PC-9 (cell line): ENCODE measurements at regions not wholly inside any gene's neighbourhood (a gene's known extent, or its start where the extent isn't known, plus 50 kb on each side); places are given as distances from the start of the nearest gene placed in this dataset.

Source experiments
- BruUV-seq: library from RNA; stranded (reverse); fragments of 400-500 nt; replicated peaks from 2 replicates; lab custom pipeline; 2021; lab: Mats Ljungman, UMichigan
- CTCF ChIA-PET: fragments of 300-600 bp; sonication (Branson Sonifier 250); formaldehyde crosslinking; loops from one replicate; lab custom pipeline; 2022; ENCODE audit warnings: antibody characterized with exemption; lab: Charles Lee
- POLR2A ChIA-PET: fragments of 300-600 bp; sonication (Branson Sonifier 250); formaldehyde crosslinking; loops from one replicate; lab custom pipeline; 2022; ENCODE audit warnings: antibody characterized with exemption; ENCODE audit not compliant: unreplicated experiment; lab: Charles Lee
- DNase-seq, 2 experiments: peaks; one replicate each; pipeline versions ENCODE4 v3.0.0 to v3.0.0-alpha.2; 2015 to 2022; ENCODE audit warnings: mixed read lengths in 1 of 2
- H2AFZ ChIP-seq: fragments of 200-600 bp; sonication (generic); 2 replicates; pipeline ENCODE4 v1.8.1; 2017; ENCODE audit warnings: antibody characterized with exemption
- H3F3A ChIP-seq: fragments of 200-600 bp; sonication (generic); 2 replicates; pipeline ENCODE4 v1.8.1; 2017; ENCODE audit warnings: antibody characterized with exemption, mild to moderate bottlenecking, low read depth; ENCODE audit not compliant: insufficient read depth
- H3K27ac ChIP-seq: fragments of 200-600 bp; sonication (generic); 2 replicates; pipeline ENCODE4 v1.6.1; 2016; ENCODE audit warnings: mixed run types
- H3K27me3 ChIP-seq: fragments of 200-600 bp; sonication (generic); 2 replicates; pipeline ENCODE4 v1.6.1; 2016; ENCODE audit warnings: low read depth, mixed run types; ENCODE audit not compliant: insufficient read depth
- H3K36me3 ChIP-seq: fragments of 200-600 bp; sonication (generic); 2 replicates; pipeline ENCODE4 v1.6.1; 2016; ENCODE audit warnings: low read depth, mixed run types
- H3K4me1 ChIP-seq: fragments of 200-600 bp; sonication (generic); replicated peaks from 2 replicates; pipeline ENCODE4 v1.6.1; 2016; ENCODE audit warnings: mixed run types; ENCODE audit not compliant: insufficient read depth
- H3K4me2 ChIP-seq: fragments of 200-600 bp; sonication (generic); 2 replicates; pipeline ENCODE4 v1.6.1; 2017; ENCODE audit warnings: mixed run types
- H3K4me3 ChIP-seq: fragments of 200-600 bp; sonication (generic); 2 replicates; pipeline ENCODE4 v1.6.1; 2016; ENCODE audit warnings: mixed run types
- H3K79me2 ChIP-seq: fragments of 200-600 bp; sonication (generic); 2 replicates; pipeline ENCODE4 v1.6.1; 2017; ENCODE audit warnings: low read depth, mixed run types
- H3K9me2 ChIP-seq: fragments of 200-600 bp; sonication (generic); 2 replicates; pipeline ENCODE4 v1.8.1; 2017; ENCODE audit warnings: mild to moderate bottlenecking; ENCODE audit not compliant: insufficient read depth
- H3K9me3 ChIP-seq: fragments of 200-600 bp; sonication (generic); 2 replicates; pipeline ENCODE4 v1.8.1; 2016; ENCODE audit warnings: low read depth; ENCODE audit not compliant: insufficient read depth
- H4K20me1 ChIP-seq: fragments of 200-600 bp; sonication (generic); 2 replicates; pipeline ENCODE4 v1.8.1; 2017; ENCODE audit not compliant: insufficient read depth
- EZH2 ChIP-seq: fragments of 200-600 bp; sonication (generic); IDR thresholded peaks from 2 replicates; pipeline ENCODE4 v1.8.0; 2017; ENCODE audit warnings: antibody characterized with exemption, low read depth
- intact Hi-C: fragments of 100-400 bp; cut with micrococcal nuclease; formaldehyde crosslinking; loops from one replicate; pipeline ENCODE4 v1.10.0; 2022; ENCODE audit not compliant: unreplicated experiment
- TF ChIP-seq, protein P1 (sequence below): fragments of 200-600 bp; sonication (generic); conservative IDR thresholded peaks from 2 replicates; pipeline ENCODE4 v1.6.1; 2017; ENCODE audit warnings: mixed run types, antibody characterized with exemption, mild to moderate bottlenecking, moderate library complexity

DNA sequence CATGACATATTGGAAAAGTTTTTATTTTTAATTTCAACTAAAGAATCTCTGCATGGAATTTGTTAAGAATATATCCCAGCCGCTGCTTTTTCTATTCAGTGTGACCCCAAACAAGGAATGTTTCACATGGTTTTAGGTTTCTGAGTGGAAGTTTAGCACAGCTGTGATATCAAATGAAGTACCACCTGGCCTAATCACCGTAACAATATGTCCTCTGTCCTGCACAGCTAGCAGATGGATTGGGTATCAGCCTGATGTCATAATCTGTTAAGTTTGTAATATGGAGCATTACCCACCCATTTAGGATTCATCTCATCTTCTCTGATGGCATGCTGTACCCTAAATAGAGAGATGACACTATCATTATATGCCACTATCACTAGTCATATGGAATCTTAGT lies 963.7 kb upstream of the ADGRL2 start:
- ChIA-PET POLR2A (no interaction called here), CTCF (no interaction called here)
- no peak overlapping the region for H3K4me3 ChIP-seq
- H3K36me3 ChIP-seq = no peaks in the 10 kb centered on the region
- H3K4me2 ChIP-seq = no peak overlapping the region
- H3K4me1 ChIP-seq = no peaks in the 10 kb centered on the region
- H4K20me1 ChIP-seq = no peaks in the 10 kb centered on the region
- no peak overlapping the region for H2AFZ ChIP-seq
- no peak for TF ChIP-seq EZH2
- TF ChIP-seq, protein P1, sequence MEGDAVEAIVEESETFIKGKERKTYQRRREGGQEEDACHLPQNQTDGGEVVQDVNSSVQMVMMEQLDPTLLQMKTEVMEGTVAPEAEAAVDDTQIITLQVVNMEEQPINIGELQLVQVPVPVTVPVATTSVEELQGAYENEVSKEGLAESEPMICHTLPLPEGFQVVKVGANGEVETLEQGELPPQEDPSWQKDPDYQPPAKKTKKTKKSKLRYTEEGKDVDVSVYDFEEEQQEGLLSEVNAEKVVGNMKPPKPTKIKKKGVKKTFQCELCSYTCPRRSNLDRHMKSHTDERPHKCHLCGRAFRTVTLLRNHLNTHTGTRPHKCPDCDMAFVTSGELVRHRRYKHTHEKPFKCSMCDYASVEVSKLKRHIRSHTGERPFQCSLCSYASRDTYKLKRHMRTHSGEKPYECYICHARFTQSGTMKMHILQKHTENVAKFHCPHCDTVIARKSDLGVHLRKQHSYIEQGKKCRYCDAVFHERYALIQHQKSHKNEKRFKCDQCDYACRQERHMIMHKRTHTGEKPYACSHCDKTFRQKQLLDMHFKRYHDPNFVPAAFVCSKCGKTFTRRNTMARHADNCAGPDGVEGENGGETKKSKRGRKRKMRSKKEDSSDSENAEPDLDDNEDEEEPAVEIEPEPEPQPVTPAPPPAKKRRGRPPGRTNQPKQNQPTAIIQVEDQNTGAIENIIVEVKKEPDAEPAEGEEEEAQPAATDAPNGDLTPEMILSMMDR = no peak
- no TSS peak for BruUV-seq
- no peaks in the 10 kb centered on the region for H3K27me3 ChIP-seq
- no peaks in the 10 kb centered on the region for H3K79me2 ChIP-seq
- 0 out of 2 replicates have a peak, but pooled peaks cover 5% of the 10 kb centered on the region for H3K9me2 ChIP-seq
- DNase-seq = no peak
- peaks cover 7% of the 10 kb centered on the region; the same call in 1 of the 2 replicates for H3K9me3 ChIP-seq
- no peaks in the 10 kb centered on the region for H3F3A ChIP-seq
- no peak overlapping the region for H3K27ac ChIP-seq
- intact Hi-C loops = no loop called here

DNA sequence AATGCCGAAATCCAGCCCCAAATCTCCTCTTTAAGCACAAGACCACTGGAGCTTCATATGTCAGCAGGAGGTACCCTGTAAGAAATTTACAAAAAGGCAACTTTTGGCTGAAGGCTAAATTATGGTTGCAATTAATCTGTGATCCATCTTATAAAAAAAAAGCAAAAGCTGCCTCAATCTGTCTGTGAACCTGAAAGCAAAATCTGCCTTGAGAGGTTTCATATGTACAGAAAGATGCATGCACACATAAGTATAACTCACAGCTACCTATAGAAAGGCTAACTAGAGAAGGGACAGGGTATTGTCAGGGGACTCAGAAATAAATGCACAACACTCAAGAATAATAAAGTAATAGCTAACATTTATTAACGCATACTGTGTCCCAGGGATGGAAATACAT lies 964.2 kb upstream of the ADGRL2 start:
- Histone ChIP-seq H3K4me2 (no peak overlapping the region), H3K4me1 (no peaks in the 10 kb centered on the region), H4K20me1 (no peaks in the 10 kb centered on the region), H3K4me3 (no peak overlapping the region), H3K79me2 (no peaks in the 10 kb centered on the region), H3F3A (no peaks in the 10 kb centered on the region), H3K27me3 (no peaks in the 10 kb centered on the region), H3K27ac (no peak overlapping the region), H2AFZ (no peak overlapping the region), H3K9me3 (peaks cover 2% of the 10 kb centered on the region; the same call in 1 of the 2 replicates), H3K9me2 (0 out of 2 replicates have a peak, but pooled peaks cover 5% of the 10 kb centered on the region), H3K36me3 (no peaks in the 10 kb centered on the region)
- BruUV-seq = no TSS peak
- ChIA-PET POLR2A (no interaction called here), CTCF (no interaction called here)
- no peak for TF ChIP-seq EZH2
- TF ChIP-seq, protein P1 = no peak
- DNase-seq = no peak
- intact Hi-C loops = no loop called here

DNA sequence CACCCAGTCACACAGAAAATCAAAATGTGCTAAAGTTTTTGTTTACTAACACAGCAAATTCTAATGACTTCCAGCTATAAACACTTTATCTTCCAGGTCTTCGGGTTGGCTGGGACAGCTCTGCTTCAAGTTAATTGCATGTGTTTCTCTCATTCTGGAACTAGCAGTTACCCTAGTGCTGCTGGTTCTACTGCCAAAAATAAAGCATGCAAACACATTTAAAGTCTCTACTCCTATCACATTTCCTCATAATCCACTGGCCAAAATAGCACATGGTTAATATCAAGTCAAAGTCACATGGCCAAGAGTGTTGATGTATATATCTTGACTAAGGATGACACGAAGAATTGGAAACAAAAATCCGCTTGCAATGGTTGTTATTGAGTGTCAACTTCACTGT lies 973.1 kb upstream of the ADGRL2 start:
- CTCF ChIA-PET = no interaction called here
- intact Hi-C loops = no loop called here
- H2AFZ ChIP-seq = no peak overlapping the region

More for the DNA sequence above, 973.1 kb upstream of the ADGRL2 start:
- Histone ChIP-seq H3K9me2 (0 out of 2 replicates have a peak, but pooled peaks cover 2% of the 10 kb centered on the region), H3F3A (no peaks in the 10 kb centered on the region; the same call in 1 of the 2 replicates), H3K36me3 (no peaks in the 10 kb centered on the region), H3K4me1 (no peaks in the 10 kb centered on the region), H3K4me2 (no peak overlapping the region), H3K27ac (no peak overlapping the region), H3K27me3 (no peaks in the 10 kb centered on the region), H4K20me1 (no peaks in the 10 kb centered on the region), H3K9me3 (no peaks in the 10 kb centered on the region), H3K79me2 (no peaks in the 10 kb centered on the region), H3K4me3 (no peak overlapping the region)
- no peak for DNase-seq
- no peak for TF ChIP-seq EZH2
- TF ChIP-seq, protein P1 = no peak
- POLR2A ChIA-PET = no interaction called here
- no TSS peak for BruUV-seq
